Stimulated activated CD8-positive, alpha-beta memory T cell treated with anti-CD3 and anti-CD28 coated beads, Interleukin-2, amount 100 ng/mL, for 1 hour (primary cell): ENCODE measurements at regions not wholly inside any gene's neighbourhood (a gene's known extent, or its start where the extent isn't known, plus 50 kb on each side); places are given as distances from the start of the nearest gene placed in this dataset.

ENCODE experiments used
- DNase-seq, 2 donors: peaks; one replicate each; pipeline ENCODE4 v3.0.0-alpha.2; 2020; ENCODE audit warnings: low read depth in 2 of 2

DNA sequence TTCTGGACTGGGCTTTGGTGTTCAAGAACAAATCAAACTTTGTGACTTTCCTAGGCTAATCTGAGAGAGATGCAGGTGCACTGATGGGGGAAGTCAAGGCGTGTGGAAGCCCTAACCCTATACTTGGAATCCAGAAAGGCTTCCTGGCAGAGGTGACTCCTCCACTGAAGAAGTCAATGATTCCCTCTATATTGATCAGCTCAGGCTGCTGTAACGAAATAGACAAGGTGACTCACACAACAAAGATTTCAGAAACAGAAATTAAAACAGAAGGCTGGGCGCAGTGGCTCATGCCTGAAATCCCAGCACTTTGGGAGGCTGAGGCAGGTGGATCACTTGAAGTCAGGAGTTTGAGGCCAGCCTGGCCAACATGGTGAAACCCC lies 69.6 kb upstream of the GGTA1 start:
- no peak for DNase-seq

DNA sequence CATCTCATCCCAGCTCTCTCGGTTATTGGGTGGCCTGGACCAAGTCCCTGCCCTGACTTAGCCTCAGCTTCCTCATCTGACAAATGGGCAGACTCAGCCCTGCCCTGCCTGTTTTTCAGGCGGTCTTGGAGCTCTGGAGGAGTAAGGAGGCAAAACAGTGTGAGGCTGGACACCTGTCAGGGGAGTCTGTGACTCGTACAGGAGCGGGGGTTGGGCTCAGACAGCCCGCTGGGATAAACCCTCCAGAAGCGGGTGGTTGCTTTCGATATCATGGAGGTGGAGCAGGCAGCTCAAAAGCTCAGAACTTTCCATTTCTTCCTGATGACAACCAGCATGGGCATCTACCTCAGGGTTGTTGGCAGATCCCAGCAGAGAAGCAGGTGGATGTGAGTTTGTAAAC lies 72.9 kb upstream of the GGTA1 start:
- DNase-seq: no peak

DNA sequence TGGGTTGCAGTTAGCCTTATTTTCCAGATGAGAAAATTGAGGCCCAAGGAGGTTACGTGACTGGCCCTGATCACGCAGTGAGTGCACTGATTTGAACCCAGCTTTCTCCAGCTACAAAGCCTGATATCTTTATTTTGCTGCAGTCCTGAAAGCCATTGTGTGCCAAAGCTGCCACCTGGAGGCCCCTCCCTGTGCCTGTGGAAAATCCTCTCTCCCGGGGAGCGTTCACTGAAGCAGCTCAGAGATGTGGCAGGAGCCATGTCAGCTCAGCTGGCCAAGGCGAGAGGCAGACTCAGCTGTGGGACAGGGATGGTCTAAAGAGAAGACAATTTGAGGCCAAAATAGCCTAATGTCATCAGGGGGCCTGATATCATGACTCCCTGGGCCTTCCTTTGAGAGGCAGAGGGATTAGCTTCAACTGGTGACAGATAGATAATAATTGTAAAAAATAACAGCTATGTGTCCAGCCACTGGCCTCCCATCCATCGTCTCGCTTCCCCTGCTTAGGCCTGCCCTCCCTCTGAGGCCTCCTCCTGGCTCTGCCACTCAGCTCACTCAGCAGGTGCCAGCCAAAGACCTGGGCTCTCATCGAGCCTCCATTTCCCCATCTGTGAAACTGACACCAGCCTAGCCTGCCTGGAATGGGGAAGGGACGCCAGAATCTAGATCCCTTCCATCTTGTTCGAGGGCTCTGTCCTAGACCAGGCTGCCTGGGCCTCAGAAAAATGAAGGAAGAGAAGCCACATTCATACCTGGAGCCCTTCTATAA lies 74.3 kb upstream of the GGTA1 start:
- DNase-seq: no peak

DNA sequence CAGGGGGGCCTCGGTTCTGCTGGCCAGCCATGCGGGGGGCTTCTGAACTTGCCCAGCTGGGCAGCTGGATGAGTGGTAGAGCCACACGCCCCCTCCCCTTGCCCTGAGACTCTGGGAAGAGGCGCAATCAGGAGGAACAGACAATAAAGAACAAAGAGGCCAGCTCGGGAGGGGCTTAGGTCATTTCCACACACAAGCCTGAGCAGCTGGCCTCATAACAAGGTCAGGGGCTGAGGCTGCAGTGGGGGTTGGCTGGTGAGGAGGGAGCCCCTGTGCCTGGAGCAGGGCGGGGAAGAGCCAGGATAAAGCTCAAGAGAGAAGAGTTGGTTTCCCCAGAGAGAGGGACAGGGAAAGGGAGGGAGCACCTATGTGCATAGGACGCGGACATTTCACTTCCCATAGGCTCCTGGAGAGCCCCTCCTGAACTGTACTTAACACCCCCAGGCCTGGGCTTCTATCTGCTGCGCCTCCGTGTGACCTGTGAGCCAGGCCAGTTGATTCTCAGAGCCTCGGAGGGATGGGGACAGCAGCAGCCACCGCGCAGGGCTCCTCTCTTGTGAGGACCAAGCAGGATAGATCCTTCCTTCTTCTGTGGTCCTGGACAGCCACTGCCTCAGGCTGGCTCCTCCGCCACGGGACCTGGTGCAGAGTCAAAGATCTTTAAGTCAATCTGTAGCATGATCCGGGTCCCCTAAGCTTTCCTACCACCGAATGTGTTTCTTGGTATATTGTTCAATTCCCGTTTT lies 75.3 kb upstream of the GGTA1 start:
- no peak for DNase-seq

DNA sequence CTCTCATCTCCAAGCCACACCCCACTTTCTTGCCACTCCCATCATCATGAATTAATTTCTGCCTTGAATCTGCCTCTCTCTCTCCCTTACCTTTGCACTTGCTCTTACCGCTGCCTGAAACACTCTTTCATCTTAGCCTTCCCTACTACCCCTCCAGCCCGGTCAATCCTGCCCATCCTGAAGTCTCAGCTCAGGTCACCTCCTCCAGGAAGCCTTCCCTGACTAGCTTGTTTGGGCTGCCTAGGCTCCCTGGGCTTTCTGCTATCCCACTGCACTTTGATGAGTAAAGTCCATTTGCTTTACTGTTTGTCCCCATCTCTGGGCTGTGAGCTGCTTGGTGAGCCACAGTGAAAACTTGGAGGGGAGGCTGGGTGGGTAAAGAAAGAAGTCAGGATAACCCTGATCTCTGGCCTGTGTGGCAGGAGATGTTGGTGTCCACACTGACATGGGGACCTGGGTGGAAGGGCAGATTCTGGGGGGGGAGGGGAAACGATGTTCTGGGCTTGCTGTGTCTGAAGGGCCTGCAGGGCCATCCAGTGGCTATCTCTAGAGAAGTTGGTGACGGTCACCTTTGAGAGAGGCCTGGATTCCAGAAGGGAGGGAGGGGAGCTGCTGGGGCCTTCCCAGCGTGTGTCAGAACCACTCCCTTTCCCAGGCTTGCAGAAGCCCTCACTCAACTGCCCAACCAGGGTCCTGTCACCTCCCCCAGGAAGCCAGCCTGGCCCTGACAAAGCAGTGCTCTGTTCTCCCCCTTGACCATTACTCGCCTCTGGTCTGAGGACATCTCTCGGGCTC lies 75.0 kb upstream of the DAB2IP start:
- no peak for DNase-seq

DNA sequence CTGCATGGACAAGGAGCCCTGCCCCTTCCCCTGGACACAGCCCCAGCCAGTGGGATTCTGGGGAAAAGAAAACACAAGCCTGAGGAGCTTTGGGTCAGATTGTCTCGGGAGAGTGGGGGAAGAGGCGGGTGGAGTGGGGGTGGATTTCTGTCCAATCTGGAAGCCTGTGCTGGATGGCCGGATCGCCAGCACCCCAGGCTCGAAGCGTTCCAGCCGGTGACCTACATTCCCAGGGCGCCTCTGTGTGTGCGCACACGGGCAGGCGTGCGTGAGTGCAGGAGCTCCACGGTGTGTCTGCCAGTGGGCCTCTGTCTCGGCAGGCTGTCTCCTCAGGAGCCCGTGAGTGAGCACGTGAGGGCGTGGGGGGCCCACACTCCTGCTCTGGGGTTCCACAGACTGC lies 74.3 kb upstream of the DAB2IP start:
- DNase-seq: no peak

DNA sequence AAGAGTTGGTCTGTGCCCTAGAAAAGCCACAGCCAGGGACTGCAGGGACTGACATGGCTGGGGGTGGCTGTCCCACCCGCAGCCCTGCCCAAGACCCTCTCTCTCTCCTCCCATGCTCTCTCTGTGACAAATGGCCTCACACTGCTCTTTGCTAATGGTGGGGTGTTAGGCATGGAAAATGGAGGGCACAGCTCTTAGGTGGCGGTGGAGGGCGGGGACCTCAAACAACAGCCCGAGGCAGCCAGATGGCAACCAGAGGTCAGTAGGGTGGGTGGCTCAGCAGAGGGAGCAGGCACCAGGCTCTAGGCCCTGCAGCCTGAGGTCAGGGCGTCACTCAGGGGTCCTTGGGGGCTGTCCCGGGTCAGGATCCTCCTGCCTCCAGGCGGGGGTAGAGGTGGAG lies 73.9 kb upstream of the DAB2IP start:
- no peak for DNase-seq

DNA sequence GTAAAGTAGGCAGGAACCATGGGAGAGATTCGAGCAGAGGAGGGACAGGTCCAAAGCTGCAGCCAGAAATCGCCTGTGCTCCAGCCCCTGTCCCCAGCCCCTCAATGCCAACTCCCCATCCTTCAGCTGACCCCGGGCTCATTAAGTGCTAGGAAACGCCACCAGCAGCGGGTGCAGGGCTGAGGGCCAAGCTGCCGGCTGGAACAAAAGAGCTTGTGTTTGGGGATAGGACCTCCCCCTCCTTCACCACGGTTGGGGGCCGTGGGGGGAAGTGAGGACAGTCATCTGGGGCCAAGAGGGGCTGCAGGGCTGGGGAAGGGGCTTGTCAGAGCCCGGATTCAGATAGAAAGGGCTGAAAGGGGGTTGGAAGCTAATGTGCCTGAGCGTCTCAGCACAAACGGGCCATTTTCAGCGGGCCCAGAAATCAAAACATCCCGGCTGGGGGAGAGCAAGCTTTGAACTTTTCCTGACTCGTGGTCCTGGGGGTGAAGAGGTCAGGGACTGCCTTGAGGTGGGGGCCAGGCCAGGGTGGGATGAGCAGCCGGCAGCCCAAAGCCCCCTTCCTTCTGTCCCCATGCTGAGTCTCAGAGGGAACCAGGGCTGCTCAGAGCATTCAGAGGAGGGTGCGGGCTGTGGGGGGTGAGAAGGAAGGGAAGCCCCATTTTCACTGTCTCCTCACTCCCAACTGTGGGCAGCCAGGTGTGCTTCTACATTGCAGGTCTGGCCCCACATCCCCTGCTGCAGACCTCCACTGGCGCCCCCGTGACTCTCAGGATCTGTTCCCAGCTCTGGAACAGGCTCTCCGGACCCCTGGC lies 69.4 kb upstream of the DAB2IP start:
- DNase-seq: no peak

DNA sequence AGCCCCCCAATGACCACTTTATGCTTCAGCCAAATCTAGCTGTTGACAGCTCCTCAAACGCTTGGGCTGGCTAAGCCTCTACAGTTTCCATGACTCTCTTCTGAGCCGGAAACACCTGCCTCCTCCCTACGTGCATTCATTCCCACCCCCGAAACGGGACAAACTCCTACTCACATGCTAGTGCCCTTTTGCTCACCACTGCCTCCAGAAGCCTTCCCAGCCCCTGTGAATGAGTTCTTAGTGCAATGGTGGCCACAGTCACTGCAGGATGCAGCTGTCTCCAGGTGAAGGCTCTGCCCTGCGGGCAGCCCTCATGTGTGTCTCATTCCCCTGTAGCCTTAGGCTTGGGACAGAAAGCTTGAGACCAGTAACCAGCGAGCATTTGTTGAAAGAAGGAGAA lies 68.8 kb upstream of the DAB2IP start:
- DNase-seq: no peak

DNA sequence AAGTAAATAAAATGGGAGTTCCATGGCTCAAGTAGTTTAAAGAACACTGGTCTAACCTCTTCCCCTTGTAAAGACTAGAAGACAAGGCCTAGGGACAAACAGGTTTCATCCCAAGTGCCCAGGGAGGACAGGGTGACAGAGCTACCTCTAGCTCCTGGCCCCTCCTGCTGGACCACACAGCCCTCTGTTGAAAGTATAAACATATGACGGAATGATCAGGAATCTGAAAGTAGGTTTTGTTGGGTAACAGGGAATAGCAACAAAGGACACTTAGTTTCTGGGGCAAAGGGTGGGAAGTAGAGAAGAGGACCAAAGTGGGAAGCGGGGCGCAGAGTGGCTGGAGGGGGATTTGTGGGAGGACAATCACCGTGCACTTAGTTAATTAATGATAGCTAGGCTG lies 67.0 kb upstream of the DAB2IP start:
- no peak for DNase-seq

DNA sequence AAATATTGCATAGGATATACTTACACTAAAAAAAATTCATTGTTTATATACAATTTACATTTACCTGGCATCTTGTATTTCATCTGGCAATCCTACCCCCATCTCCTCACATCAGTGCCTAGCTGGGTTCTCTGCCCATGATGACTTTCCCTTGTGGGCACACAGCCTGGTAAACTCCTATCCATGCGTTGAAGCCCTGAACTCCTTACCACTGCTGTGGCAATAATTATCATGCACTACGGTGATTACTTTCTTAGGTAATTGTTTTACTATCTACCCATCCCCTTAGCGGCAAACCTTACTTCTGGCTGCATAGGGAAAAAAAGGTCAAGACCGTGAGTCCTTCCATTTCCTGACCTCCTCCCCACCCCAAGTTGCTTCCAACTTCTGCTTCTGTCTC lies 63.6 kb upstream of the DAB2IP start:
- DNase-seq: no peak

DNA sequence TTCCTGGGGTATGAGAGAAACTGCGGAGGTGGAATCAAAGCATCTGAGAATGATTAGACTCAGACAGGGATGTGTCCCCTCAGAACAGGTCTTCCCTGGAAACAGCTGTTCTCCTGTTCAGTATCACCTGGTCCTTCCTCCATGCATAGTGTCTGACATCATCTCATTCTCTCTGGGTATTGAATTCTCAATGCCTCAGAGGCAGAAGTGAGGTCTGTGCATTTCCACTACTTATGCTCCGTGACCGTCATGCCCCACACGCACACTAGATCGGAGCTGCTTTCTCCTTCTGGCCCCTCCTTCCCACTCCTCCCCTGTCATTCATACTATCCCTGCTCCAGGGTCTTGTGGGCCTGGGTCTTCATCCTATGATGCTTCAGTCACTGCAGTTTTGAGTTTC lies 61.4 kb upstream of the DAB2IP start:
- DNase-seq: no peak

DNA sequence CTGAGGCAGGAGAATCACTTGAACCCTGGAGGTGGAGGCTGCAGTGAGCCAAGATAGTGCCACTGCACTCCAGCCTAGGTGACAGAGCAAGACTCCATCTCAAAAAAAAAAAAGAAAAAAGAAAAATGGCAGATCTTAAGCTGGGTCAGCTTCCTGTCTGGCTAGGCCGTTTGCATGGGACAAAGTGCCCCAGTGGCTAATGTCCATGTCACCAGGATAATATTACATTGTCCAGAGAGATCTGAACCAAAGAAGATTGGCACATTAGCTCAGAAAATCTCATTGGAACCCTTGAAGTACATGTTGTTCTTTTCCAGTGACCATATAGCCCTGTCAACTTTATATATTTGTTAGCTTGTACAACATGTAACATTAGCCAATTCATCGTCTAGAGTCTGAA lies 59.2 kb upstream of the DAB2IP start:
- DNase-seq: no peak

DNA sequence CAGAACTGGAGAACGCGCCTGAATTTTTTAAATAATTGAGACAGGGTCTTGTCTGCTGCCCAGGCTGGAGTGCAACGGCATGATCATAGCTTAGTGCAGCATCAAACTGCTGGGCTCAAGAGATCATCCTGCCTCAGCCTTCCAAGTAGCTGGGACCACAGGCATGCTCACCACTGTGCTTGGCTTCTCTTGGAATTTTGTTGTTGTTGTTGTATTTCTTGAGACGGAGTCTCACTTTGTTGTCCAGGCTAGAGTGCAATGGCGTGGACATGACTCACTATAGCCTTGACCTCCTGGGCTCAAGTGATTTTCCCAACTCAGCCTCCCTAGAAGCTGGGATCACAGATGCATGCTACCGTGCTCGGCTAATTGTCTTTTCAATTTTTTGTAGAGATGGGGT lies 58.4 kb upstream of the DAB2IP start:
- DNase-seq: no peak

DNA sequence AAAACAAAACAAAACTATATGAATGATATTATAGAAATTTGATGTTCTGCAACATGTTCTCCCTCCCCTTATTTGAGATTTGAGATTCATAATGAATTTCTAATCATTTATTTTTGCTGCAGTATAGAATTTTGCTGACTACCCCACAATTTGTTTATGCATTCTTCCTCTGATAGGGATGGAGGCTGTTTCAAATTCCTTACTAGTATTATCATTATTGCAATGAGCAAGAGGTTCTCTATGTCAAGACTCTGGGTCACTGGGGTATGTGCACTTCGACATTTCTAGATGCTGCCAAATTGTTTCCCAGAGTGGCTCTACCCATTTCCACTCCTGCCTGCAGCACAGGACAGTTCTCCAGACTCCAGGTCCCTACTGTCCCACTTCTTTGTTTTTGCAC lies 54.9 kb upstream of the DAB2IP start:
- DNase-seq: no peak

DNA sequence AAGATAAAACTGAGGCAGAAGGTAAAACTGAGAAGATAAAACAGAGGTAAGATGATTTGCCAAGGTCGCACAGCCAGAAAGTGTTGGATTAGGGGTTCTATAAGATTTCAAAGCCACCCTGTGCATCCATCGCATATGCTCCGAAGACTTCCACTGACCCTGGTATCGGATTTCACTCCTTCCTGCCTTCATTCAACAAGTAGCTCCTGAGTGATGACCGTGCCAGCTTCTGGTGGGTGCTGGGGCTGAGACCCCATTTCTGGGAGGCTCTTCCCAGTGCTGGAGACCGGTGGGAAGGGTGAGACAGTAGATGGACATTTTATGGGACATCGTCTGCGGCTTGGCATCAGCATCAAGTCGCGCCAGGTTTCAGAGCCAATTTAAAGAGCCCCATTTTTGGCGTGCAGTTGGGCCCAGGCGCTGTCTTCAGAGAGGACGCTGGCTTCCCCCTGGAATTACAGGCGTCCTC lies 53.7 kb upstream of the DAB2IP start:
- DNase-seq: no peak

DNA sequence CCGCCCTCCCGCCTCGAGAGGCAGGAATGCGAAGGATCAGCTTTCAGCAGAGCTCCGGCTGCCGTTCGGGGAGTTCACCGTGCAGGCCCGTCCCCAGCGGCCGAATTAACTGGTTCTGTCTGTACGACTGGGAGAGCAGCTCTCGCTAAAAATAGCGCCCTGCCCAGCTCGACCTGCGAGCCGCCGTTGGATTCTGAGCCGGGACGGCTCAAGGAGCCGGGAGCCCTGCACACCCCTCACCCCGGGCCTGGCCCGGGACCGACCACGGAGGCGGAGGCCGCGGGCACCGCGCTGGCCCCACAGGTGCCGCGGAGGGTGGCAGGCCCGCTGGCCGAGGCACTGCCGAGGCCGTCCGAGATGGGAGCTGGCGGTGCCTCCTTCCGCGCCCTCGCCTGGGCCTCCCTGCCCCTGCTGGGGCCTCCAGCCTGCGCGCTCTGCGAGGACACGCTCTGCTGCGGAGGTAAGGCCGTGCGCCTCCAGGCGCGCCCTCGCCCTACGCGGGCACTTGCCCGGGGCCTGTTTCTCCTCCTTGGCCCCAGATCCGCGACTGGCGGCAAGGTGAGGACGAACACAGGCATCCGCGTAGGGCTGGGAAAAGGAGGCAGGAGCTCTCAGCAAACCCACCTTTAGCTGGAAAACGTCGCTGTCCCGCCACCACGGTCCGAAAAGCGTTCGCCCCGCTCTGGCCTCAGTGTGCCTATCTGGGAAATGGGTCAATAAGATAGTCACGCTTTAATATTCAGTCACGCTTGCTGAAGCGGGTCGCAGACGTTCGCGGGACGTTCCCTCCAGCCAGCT lies 53.1 kb upstream of the DAB2IP start:
- no peak for DNase-seq

DNA sequence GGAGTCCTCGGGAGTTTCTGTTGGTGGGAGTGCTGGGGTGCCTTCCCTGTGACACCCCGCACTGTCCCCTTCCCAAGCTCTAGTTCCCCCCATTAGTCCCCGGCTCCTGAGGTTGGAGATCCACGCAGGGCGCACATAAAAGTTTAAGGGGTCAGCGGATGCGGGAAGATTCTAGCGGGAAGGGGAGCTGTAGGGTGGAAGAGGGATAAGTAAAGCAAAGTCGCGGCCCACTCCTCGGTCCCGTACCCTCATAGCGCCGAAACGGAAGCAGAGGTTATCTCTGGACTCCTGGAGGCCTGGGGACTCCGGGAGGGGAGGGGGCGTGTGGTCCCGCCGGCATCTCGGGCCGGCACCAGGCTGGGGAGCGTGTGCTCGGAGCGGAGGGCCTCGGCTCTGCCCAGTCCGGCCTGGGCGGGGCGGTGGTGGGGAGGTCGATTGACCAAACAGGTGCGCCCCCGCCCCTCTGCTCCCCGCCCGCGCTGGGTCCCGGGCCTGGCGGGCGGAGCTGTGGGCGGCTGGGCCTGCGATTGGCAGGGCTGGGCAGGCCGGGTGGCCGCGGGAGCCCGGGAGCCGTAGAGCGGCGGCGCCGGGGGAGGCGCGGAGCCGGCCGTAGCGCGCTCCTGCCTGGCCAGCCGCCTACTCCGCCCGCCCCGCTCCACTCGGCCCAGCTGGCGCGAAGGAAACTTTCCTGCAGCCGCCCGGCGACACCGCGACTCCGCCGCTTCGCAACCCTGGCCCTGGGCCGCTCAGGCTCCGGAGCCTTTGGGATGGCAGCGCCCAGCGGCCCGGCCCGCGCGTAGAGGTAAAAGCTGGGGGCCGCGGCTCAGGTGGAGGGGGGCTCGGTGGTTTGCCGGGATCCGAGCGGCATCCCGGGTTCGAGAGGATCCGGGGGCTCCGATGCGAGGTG lies 52.2 kb upstream of the DAB2IP start:
- no peak for DNase-seq

DNA sequence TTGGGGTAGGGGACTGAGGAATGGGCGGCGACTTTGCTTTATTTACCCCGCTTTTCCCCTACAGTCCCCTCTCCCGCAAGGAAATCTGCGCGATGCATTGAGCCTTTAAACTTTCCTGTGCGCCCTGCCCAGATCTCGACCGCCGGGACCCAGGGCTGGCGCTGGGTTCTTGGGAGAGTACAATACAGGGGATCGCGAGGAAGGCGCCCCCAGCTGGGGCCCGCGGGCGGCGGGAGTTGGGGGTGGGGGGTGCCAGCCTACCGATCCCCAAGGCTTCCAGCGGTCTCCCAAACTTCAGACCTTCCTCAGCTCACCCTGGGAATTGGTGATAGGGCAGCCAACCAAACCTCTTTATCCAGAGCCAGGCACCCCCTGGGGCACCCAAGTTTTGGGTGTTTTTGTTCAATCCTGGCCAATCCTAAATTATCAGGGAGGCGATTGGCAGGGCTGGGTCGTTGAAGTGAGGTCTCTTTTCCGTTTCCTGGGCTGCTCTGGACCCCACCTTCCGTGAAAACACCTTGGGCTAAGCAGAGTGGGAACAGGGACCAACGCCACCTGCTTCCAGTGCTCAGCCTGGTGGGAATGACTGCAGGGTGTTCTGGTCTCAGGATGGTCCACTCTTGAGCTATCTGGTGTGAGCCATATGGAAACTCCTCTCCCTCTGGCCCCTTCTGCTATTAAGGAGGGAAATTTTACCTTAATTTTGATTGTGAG lies 51.4 kb upstream of the DAB2IP start:
- no peak for DNase-seq
